OCI-LY7 (cell line): ENCODE measurements at regions not wholly inside any gene's neighbourhood (a gene's known extent, or its start where the extent isn't known, plus 50 kb on each side); places are given as distances from the start of the nearest gene placed in this dataset.
"Not testable (repeated sequence)": the region's sequence is repeated elsewhere in the genome, so short reads cannot be mapped to it uniquely, and the experiment has no call there.

Experiments used
- BruUV-seq: library from RNA; stranded (reverse); fragments of 400-500 nt; replicated peaks from 2 replicates; lab custom pipeline; 2021; lab: Mats Ljungman, UMichigan
- CTCF ChIA-PET: fragments of 300-600 bp; sonication (Branson Sonifier 250); formaldehyde crosslinking; loops from one replicate; lab custom pipeline; 2022; ENCODE audit warnings: antibody characterized with exemption; ENCODE audit not compliant: unreplicated experiment; lab: Charles Lee
- POLR2A ChIA-PET: fragments of 300-600 bp; sonication (Branson Sonifier 250); formaldehyde crosslinking; loops from one replicate; lab custom pipeline; 2022; ENCODE audit warnings: antibody characterized with exemption; lab: Charles Lee
- DNase-seq: peaks from one replicate; pipeline ENCODE4 v3.0.0-alpha.2; 2015; ENCODE audit warnings: low spot score
- H2AFZ ChIP-seq: fragments of 200-600 bp; sonication (generic), shearing (Covaris generic); 2 replicates; pipeline ENCODE4 v1.6.1; 2014; ENCODE audit warnings: mild to moderate bottlenecking, antibody characterized with exemption, low read length, moderate library complexity
- H3K27ac ChIP-seq: fragments of 200-600 bp; sonication (generic); 2 replicates; pipeline ENCODE4 v1.5.1; 2014; ENCODE audit warnings: mixed run types, low read depth, mild to moderate bottlenecking, moderate library complexity, low read length, inconsistent platforms; ENCODE audit not compliant: poor library complexity, severe bottlenecking
- H3K36me3 ChIP-seq: fragments of 200-600 bp; sonication (generic); 2 replicates; pipeline ENCODE4 v1.6.1; 2014; ENCODE audit warnings: mild to moderate bottlenecking, antibody characterized with exemption, low read length, moderate library complexity, mixed read lengths; ENCODE audit not compliant: insufficient read depth
- H3K4me1 ChIP-seq: fragments of 200-600 bp; sonication (generic); 2 replicates; pipeline ENCODE4 v1.5.1; 2014; ENCODE audit warnings: mild to moderate bottlenecking, low read length; ENCODE audit not compliant: insufficient read depth, poor library complexity, severe bottlenecking
- H3K4me2 ChIP-seq: fragments of 200-600 bp; sonication (generic); 2 replicates; pipeline ENCODE4 v1.6.1; 2014; ENCODE audit warnings: mild to moderate bottlenecking, low read length
- H3K4me3 ChIP-seq: fragments of 200-600 bp; sonication (generic); 2 replicates; pipeline ENCODE4 v1.5.1; 2014; ENCODE audit warnings: mild to moderate bottlenecking, low read depth, low read length; ENCODE audit not compliant: poor library complexity, severe bottlenecking
- H3K79me2 ChIP-seq: fragments of 200-600 bp; sonication (generic); 2 replicates; pipeline ENCODE4 v1.6.1; 2016; ENCODE audit warnings: low read depth, mild to moderate bottlenecking, low read length, moderate library complexity, mixed read lengths; ENCODE audit not compliant: insufficient read depth
- H3K9me2 ChIP-seq: fragments of 200-600 bp; sonication (generic); 2 replicates; pipeline ENCODE4 v1.6.1; 2016; ENCODE audit warnings: mild to moderate bottlenecking, low read length, mixed read lengths; ENCODE audit not compliant: insufficient read depth
- H3K9me3 ChIP-seq: fragments of 200-600 bp; sonication (generic); 2 replicates; pipeline ENCODE4 v1.6.1; 2014; ENCODE audit warnings: mild to moderate bottlenecking, mixed run types, low read length, mixed read lengths
- H4K20me1 ChIP-seq: fragments of 200-600 bp; sonication (generic); 2 replicates; pipeline ENCODE4 v1.6.1; 2014; ENCODE audit warnings: mild to moderate bottlenecking, antibody characterized with exemption, low read length, moderate library complexity, mixed read lengths; ENCODE audit not compliant: insufficient read depth
- intact Hi-C: fragments of 100-400 bp; cut with micrococcal nuclease; formaldehyde crosslinking; loops from one replicate; pipeline ENCODE4 v1.10.0; 2022; ENCODE audit not compliant: unreplicated experiment

DNA sequence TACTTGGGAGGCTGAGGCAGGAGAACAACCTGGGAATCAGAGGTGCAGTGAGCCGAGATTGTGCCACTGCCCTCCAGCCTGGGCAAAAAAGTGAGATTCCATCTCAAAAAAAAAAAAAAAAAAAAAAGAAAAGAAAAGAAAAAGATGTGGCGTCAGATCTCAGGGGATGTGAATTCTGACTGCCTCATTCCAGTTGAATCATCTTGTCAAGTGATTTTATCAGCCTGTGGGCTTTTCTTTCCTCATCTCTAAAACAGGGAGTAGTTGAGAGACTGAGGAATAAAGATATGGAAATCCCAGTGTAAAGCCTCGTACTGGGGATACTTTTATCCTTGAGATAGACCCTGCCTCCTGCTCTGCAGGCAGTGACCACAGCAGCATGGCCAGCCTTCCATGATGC, 65.9 kb downstream of the PPIAL4G start:
- POLR2A ChIA-PET, H3K27ac ChIP-seq, intact Hi-C loops, H3K4me3 ChIP-seq, H3K4me1 ChIP-seq, H3K9me3 ChIP-seq, H3K79me2 ChIP-seq, H3K36me3 ChIP-seq, H3K4me2 ChIP-seq, DNase-seq, CTCF ChIA-PET, H4K20me1 ChIP-seq, H3K9me2 ChIP-seq, H2AFZ ChIP-seq, BruUV-seq: not testable (repeated sequence)

DNA sequence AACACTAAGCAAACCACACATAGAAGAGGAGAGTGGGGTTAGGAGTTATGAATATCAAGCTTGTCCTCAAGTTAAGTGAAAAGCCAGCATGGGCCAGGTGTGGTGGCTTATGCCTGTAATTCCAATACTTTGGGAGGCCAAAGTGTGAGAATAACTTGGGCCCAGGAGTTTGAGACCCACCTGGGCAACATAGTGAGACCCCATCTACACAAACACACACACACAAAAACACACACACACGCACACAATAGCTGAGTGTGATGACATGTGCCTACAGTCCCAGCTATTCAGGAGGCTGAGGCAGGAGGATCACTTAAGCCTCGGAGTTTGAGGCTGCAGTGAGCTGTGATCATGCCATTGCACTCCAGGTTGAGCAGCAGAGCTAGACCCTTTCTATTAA, 69.7 kb downstream of the PPIAL4G start:
- H3K4me1 ChIP-seq, H3K4me3 ChIP-seq, CTCF ChIA-PET, H3K27ac ChIP-seq, H3K9me2 ChIP-seq, H4K20me1 ChIP-seq, H3K9me3 ChIP-seq, BruUV-seq, H3K4me2 ChIP-seq, H3K79me2 ChIP-seq, DNase-seq, intact Hi-C loops, H3K36me3 ChIP-seq, H2AFZ ChIP-seq: not testable (repeated sequence)
- POLR2A ChIA-PET: interaction anchor here (0.6 kb wide), 1 partner anchor 352 kb away, joined by 5 read pairs; no protein-coding TSS in a partner anchor

DNA sequence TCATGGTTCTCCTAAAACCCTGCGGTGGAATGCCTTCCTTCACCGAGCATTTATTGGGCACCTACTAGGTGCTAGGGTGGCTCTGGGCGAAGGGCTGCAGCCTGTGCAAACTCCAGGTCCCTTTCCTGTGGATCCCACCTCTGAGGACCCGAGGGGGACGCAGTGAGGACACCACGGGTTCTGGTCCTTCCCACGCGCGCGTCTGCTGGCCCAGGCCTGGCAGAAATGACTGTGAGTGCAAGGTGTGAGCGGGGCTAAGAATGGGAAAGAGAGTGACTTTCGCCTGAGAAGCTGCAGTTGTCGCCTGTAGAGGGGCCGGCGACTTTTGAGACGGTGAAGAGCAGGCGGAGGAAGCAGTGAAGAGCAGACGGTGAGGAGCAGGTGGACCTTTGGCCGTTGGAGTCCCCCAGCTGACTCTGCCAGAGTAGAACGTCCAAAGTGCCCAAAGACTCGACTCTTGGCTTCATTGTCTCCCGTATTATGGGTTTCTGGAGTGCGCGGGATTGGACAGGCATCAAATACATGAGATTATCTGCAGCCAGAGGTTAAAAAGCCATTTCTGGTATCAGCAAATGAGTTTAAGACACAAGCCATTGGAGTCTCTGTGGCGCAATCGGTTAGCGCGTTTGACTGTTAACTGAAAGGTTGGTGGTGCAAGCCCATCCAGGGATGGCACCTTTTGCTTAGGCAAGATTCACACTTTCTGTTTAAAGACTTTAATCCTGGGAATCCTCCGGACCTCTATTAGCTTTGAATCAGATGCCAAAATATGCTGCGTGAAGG, 78.1 kb downstream of the PPIAL4G start:
- H4K20me1 ChIP-seq, H3K9me2 ChIP-seq, POLR2A ChIA-PET, BruUV-seq, H3K27ac ChIP-seq, H3K4me3 ChIP-seq, CTCF ChIA-PET, H2AFZ ChIP-seq, DNase-seq, H3K79me2 ChIP-seq, H3K36me3 ChIP-seq, H3K9me3 ChIP-seq, H3K4me2 ChIP-seq: not testable (repeated sequence)
- peaks cover 13% of the 10 kb centered on the region for H3K4me1 ChIP-seq
- intact Hi-C loops: loop anchor here (5.0 kb wide), 1 partner anchor 73 kb away; no protein-coding TSS in a partner anchor

DNA sequence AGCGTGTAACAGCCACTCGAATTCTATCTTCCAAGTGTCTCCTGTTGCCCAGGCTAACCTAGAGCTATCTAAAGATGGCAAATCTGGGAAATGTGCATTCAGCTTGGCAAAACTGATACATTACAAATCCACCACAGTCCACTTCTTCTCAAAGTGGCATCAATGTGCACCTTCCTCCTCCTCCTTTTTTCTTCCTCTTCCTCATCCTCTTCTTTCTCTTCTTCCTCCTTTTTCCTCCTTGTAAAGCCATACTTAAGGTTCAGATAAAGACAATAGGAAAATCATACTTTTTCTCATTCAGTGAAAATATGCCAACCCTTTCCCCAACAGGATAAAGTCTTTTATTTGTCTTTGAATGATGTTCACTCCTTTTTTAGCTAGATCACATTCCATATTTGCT, 79.2 kb downstream of the PPIAL4G start:
- H3K9me2 ChIP-seq, CTCF ChIA-PET, H2AFZ ChIP-seq, BruUV-seq, H4K20me1 ChIP-seq, POLR2A ChIA-PET, DNase-seq, H3K27ac ChIP-seq, H3K36me3 ChIP-seq, H3K4me3 ChIP-seq, H3K9me3 ChIP-seq, H3K4me2 ChIP-seq, H3K79me2 ChIP-seq: not testable (repeated sequence)
- H3K4me1 ChIP-seq: peaks cover 13% of the 10 kb centered on the region
- intact Hi-C loops: loop anchor here (5.0 kb wide), 1 partner anchor 72 kb away; no protein-coding TSS in a partner anchor

DNA sequence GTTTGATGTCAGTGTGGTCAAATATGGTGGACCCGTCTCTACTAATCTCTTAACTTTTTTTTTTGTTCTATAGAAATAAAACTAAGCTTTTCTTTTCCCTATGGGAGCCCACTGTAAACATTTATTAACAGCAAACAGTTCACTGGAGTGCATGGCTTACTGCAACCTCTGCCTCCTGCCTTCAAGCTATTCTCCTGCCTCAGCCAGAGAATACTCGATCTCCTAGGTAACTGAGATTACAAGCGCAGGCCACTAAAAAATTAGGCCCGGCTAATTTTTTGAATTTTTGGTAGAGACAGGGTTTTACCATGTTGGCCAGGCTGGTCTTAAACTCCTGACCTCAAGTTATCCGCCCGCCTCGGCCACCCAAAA, 80.0 kb downstream of the PPIAL4G start:
- peak overlapping the region; percentile 77 for H3K4me3 ChIP-seq

DNA sequence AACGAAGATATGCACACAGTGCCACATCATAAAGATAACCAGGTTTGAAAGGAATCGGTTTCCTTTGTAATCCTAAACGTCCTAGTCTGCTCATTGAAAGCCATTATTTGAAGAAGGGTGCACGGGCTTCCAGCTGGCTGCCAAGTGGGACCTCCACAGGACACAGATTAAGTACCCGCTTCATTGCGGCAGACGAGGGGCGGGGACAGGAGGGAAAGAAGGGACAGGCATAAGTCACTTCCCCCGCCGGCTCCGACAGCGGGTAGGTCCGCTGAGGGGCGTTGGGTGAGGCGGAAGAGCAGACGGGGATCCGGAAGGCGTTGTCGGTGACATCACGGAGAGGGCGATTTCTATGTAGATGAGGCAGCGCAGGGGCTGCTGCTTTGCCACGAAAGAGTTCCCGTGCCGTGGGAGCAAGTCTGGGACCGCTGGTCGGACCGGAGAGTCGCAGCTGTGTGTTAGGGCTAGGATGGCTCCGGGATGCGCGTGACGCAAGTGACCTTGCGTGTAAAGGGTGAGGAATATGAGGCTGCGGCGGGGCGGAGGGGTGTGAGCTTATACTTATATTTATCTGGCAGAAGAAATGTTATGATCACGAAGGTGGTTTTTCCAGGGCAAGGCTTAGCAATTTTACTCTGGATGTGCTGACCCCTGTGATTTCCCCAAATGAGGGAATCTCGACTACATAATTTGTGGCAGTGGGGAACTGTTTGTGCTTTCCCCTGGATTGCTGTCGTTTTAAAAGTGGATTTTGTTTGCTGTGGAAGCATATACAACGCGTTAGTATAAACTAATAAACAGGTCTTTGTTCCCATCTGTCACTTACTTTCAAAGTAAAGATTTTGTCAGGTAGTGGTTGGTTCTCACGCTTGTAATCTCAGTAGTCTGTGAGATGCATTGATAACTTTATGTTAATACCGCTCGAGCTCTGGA, 80.7 kb downstream of the PPIAL4G start:
- H3K9me3 ChIP-seq, H3K36me3 ChIP-seq, H4K20me1 ChIP-seq, POLR2A ChIA-PET, CTCF ChIA-PET, H3K79me2 ChIP-seq, H3K9me2 ChIP-seq: not testable (repeated sequence)
- intact Hi-C loops: loop anchor here (5.0 kb wide), 1 partner anchor 70 kb away; no protein-coding TSS in a partner anchor
- TSS peak; percentile 97 for BruUV-seq
- DNase-seq: peak; percentile 88
- Histone ChIP-seq H2AFZ (peak overlapping the region; percentile 91), H3K27ac (peak overlapping the region; percentile 62), H3K4me2 (peak overlapping the region; percentile 91), H3K4me1 (peaks cover 17% of the 10 kb centered on the region), H3K4me3 (peak overlapping the region; percentile 77)

More for the DNA sequence above, 80.0 kb downstream of the PPIAL4G start:
- H3K9me3 ChIP-seq, H3K36me3 ChIP-seq, CTCF ChIA-PET, BruUV-seq, H4K20me1 ChIP-seq, H3K79me2 ChIP-seq, POLR2A ChIA-PET, H3K9me2 ChIP-seq: not testable (repeated sequence)
- Histone ChIP-seq H3K27ac (peak overlapping the region; percentile 62), H2AFZ (peak overlapping the region; percentile 73; the same call in 1 of the 2 replicates), H3K4me2 (peak overlapping the region; percentile 91), H3K4me1 (peaks cover 13% of the 10 kb centered on the region)
- peak; percentile 11 for DNase-seq
- intact Hi-C loops: loop anchor here (5.0 kb wide), 1 partner anchor 71 kb away; no protein-coding TSS in a partner anchor
